Sigmoid colon (tissue), 6 donors: ENCODE measurements at regions not wholly inside any gene's neighbourhood (a gene's known extent, or its start where the extent isn't known, plus 50 kb on each side); places are given as distances from the start of the nearest gene placed in this dataset.

Source experiments
- DNase-seq: peaks from one replicate; pipeline ENCODE4 v3.0.0-alpha.2; 2019
- H3K27ac ChIP-seq, 4 donors: fragments of 200-600 bp; sonication (generic); one replicate each; pipeline ENCODE4 v1.5.1; 2016 to 2019; ENCODE audit warnings: mild to moderate bottlenecking in 1 of 4
- H3K27me3 ChIP-seq, 3 donors: fragments of 200-600 bp; sonication (generic); one replicate each; pipeline ENCODE4 v1.5.1; 2019; ENCODE audit warnings: mild to moderate bottlenecking in 1 of 3
- H3K36me3 ChIP-seq, 4 donors: fragments of 200-600 bp; sonication (generic); one replicate each; pipeline ENCODE4 v1.5.1; 2016 to 2019
- H3K4me1 ChIP-seq, 4 donors: fragments of 200-600 bp; sonication (generic); one replicate each; pipeline ENCODE4 v1.5.1; 2017 to 2019
- H3K4me3 ChIP-seq, 4 donors: fragments of 200-600 bp; sonication (generic); one replicate each; pipeline ENCODE4 v1.5.1; 2017 to 2019; ENCODE audit warnings: mild to moderate bottlenecking in 2 of 4, moderate library complexity in 1 of 4
- H3K9me3 ChIP-seq, 4 donors: fragments of 200-600 bp in 3 of 4; sonication (generic) in 3 of 4; one replicate each; pipeline versions ENCODE4 v1.5.1 to v1.6.1; 2013 to 2019
- EP300 ChIP-seq, 4 donors: sonication (generic); formaldehyde crosslinking; IDR thresholded peaks; one replicate each; pipeline ENCODE4 v1.6.1; 2017; ENCODE audit warnings: antibody characterized with exemption in 4 of 4
- POLR2A ChIP-seq, 2 donors: fragments of 450-650 bp; IDR thresholded peaks; one replicate each; pipeline ENCODE4 v1.6.1; 2016; ENCODE audit warnings: antibody characterized with exemption in 2 of 2, mild to moderate bottlenecking in 2 of 2, moderate library complexity in 2 of 2
- POLR2AphosphoS5 ChIP-seq, 4 donors: sonication (generic); formaldehyde crosslinking; IDR thresholded peaks; one replicate each; pipeline ENCODE4 v1.6.1; 2017; ENCODE audit warnings: antibody characterized with exemption in 4 of 4
- WGBS, 2 donors: extraction: QIAGEN DNeasy Blood & Tissue Kit; methylation state at CpG; one replicate each; pipeline ENCODE4 v1.1.7; 2013; 5-methylcytosine and 5-hydroxymethylcytosine counted together
- intact Hi-C: fragments of 100-400 bp; cut with DNase I; formaldehyde crosslinking; loops from one replicate; pipeline ENCODE4 v1.15.1; 2023
- TF ChIP-seq, protein P1 (sequence below), 4 experiments: fragments of 450-650 bp in 3 of 4; fragments of 200-600 bp in 1 of 4; IDR thresholded peaks; one replicate each; pipeline ENCODE4 v1.5.1; 2016 to 2019; ENCODE audit warnings: antibody characterized with exemption in 4 of 4, mild to moderate bottlenecking in 3 of 4, moderate library complexity in 2 of 4
- donor health status: healthy with polysubstance abuse.
- donor health status: healthy.

DNA sequence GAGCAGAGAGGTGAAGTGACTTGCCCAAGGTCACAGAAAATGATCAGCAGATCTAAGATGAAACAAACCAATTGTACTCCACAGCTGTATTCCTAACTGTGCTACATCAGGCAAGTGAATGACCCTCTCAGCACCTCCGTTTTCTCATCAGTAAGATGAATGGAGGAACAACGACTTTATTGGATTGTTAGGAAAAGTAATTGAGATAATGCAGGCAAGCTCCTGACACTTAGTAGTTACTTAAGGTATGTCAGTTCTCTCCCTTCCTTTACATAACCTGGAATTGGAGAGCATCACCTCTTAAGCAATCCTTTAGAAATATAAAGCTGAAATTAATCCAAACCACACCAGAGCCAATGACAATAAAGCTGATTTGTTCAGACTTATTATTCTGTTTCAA, 451.2 kb upstream of the CD180 start:
- DNase-seq = no peak
- 64 to 75% methylated on average over 2 of the region's 2 CpGs for WGBS, 2 donors
- Histone ChIP-seq H3K36me3 (no peaks in the 10 kb centered on the region), H3K9me3 (peaks cover 0 to 5% (median 1%) of the 10 kb centered on the region in 4 donors), H3K4me3 (no peak overlapping the region), H3K4me1 (peaks cover 0 to 62% (median 48%) of the 10 kb centered on the region in 4 donors), H3K27me3 (no peaks in the 10 kb centered on the region), H3K27ac (peak overlapping the region; percentile 77 to 82 (median 79))
- intact Hi-C loops = loop anchor here (1.0 to 5.0 kb wide), 6 partner anchors 45 to 610 kb away; no protein-coding TSS in a partner anchor
- TF ChIP-seq POLR2AphosphoS5 (IDR thresholded peaks at IDR 0.05) (peak; percentile 60 to 68 (median 66)), EP300 (IDR thresholded peaks at IDR 0.05) (peak in 2 of 4 donors; percentile 31 to 60), POLR2A (IDR thresholded peaks at IDR 0.05) (no peak)
- TF ChIP-seq, protein P1, sequence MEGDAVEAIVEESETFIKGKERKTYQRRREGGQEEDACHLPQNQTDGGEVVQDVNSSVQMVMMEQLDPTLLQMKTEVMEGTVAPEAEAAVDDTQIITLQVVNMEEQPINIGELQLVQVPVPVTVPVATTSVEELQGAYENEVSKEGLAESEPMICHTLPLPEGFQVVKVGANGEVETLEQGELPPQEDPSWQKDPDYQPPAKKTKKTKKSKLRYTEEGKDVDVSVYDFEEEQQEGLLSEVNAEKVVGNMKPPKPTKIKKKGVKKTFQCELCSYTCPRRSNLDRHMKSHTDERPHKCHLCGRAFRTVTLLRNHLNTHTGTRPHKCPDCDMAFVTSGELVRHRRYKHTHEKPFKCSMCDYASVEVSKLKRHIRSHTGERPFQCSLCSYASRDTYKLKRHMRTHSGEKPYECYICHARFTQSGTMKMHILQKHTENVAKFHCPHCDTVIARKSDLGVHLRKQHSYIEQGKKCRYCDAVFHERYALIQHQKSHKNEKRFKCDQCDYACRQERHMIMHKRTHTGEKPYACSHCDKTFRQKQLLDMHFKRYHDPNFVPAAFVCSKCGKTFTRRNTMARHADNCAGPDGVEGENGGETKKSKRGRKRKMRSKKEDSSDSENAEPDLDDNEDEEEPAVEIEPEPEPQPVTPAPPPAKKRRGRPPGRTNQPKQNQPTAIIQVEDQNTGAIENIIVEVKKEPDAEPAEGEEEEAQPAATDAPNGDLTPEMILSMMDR (IDR thresholded peaks at IDR 0.05) = no peak

DNA sequence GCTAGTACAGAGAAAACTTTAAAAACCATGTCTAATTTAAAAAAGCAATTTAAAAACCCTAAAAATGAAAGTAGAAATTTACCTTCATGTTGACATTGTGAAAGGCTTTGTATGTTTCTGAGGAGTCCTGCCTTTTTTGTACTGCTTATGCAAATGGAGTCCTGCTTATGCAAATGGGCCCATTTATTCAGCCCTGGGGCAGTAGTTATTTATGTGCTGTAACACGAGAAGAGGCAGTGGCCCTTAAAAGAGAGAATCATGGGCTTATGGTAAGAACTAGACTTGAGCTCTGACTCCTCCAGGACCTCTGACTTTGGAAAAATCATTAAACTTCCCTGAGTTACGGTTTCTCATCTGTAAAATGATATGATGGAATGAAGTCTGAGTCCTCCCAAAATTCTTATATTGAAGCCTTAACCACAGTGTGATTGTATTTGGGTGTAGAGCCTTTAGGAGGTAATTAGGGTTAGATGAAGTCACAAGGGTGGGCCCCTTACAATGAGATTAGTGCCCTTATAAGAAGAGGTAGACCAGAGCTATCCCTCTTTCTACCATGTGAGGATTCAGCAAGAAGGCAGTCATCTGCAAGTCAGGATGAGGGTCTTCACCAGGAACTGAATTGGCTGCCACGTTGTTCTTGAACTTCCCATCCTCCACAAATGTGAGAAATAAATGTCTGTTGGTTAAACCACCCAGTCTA, 447.8 kb upstream of the CD180 start:
- WGBS, 2 donors = 92% methylated on average over 3 of the region's 3 CpGs

DNA sequence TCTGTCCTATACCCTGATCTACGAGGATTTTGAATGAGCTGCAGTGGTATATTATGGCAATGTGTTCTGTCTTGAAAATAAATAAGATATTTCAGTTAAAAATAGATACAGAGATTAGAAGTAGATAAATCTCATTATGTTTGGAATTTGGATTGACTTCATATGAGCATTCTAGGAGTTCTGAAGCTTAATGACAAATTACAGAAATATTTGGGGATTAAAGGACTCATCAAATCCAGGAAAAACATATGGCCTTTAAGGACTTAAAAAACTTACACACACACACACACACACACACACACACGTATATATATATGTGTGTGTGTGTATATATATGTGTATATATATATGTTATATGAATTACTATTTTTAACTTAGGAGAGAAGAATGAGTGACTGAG, 446.9 kb upstream of the CD180 start:
- H3K27ac ChIP-seq = no peak overlapping the region

More for the DNA sequence above, 447.8 kb upstream of the CD180 start:
- Histone ChIP-seq H3K4me3 (no peak overlapping the region), H3K9me3 (peaks cover 0 to 5% (median 1%) of the 10 kb centered on the region in 4 donors), H3K4me1 (peaks cover 0 to 47% (median 40%) of the 10 kb centered on the region in 4 donors), H3K27me3 (no peaks in the 10 kb centered on the region), H3K36me3 (no peaks in the 10 kb centered on the region), H3K27ac (no peak overlapping the region)
- TF ChIP-seq POLR2A (IDR thresholded peaks at IDR 0.05) = no peak
- no peak for TF ChIP-seq POLR2AphosphoS5 (IDR thresholded peaks at IDR 0.05)
- TF ChIP-seq EP300 (IDR thresholded peaks at IDR 0.05) = no peak
- TF ChIP-seq, protein P1 (IDR thresholded peaks at IDR 0.05) = no peak
- intact Hi-C loops = loop anchor here (5.0 kb wide), 1 partner anchor 107 kb away; no protein-coding TSS in a partner anchor
- DNase-seq = no peak

DNA sequence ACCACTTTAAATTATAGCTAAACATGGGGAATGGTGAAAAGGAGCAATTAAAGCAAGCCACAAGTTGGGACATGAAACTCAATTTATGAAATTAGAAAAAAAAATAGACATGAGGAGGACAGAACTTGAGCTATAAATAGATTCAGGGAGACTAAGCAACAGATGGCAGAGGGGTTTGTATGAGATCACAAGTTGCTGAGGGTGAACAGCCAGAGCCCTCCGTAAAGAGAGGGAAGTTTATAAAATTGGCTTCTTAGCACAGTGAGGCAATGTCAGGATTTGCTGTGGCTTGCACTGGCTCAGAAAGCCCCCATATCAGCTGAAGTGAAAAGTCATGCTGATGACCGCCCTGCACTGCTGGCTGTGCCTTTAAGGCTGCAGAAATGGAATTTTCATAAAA, 443.4 kb upstream of the CD180 start:
- Histone ChIP-seq H3K27me3 (no peaks in the 10 kb centered on the region), H3K4me1 (peaks cover 0 to 26% (median 22%) of the 10 kb centered on the region in 4 donors), H3K36me3 (no peaks in the 10 kb centered on the region), H3K27ac (peak overlapping the region in 3 of 4 donors; percentile 17 to 46 (median 40)), H3K4me3 (no peak overlapping the region), H3K9me3 (peaks cover 0 to 5% (median 1%) of the 10 kb centered on the region in 4 donors)
- TF ChIP-seq EP300 (IDR thresholded peaks at IDR 0.05) (no peak), POLR2AphosphoS5 (IDR thresholded peaks at IDR 0.05) (no peak), POLR2A (IDR thresholded peaks at IDR 0.05) (no peak)
- TF ChIP-seq, protein P1 (IDR thresholded peaks at IDR 0.05) = no peak
- 59 to 85% methylated on average over 2 of the region's 2 CpGs for WGBS, 2 donors
- intact Hi-C loops = loop anchor here (5.0 kb wide), 1 partner anchor 103 kb away; no protein-coding TSS in a partner anchor
- DNase-seq = no peak

More for the DNA sequence above, 446.9 kb upstream of the CD180 start:
- Histone ChIP-seq H3K36me3 (no peaks in the 10 kb centered on the region), H3K9me3 (peaks cover 0 to 5% (median 1%) of the 10 kb centered on the region in 4 donors), H3K27me3 (no peaks in the 10 kb centered on the region), H3K4me1 (peaks cover 0 to 39% (median 32%) of the 10 kb centered on the region in 4 donors), H3K4me3 (no peak overlapping the region)
- DNase-seq = no peak
- intact Hi-C loops = loop anchor here (5.0 kb wide), 1 partner anchor 106 kb away; no protein-coding TSS in a partner anchor
- no peak for TF ChIP-seq EP300 (IDR thresholded peaks at IDR 0.05)
- TF ChIP-seq POLR2AphosphoS5 (IDR thresholded peaks at IDR 0.05) = no peak
- TF ChIP-seq, protein P1 (IDR thresholded peaks at IDR 0.05) = no peak
- TF ChIP-seq POLR2A (IDR thresholded peaks at IDR 0.05) = no peak
- 65 to 79% methylated on average over 2 of the region's 2 CpGs for WGBS, 2 donors
